Subcutaneous abdominal adipose tissue (tissue), 5 donors: ENCODE measurements at regions not wholly inside any gene's neighbourhood (a gene's known extent, or its start where the extent isn't known, plus 50 kb on each side); places are given as distances from the start of the nearest gene placed in this dataset.
"Not testable (repeated sequence)": the region's sequence is repeated elsewhere in the genome, so short reads cannot be mapped to it uniquely, and the experiment has no call there.

Source experiments
- H3K27ac ChIP-seq: one replicate; pipeline ENCODE4 v1.7.0; 2013; ENCODE audit warnings: low read depth, mild to moderate bottlenecking, inconsistent platforms, low read length, moderate library complexity
- H3K27me3 ChIP-seq, 5 donors: one replicate each; pipeline ENCODE4 v1.7.0; 2013; ENCODE audit warnings: low read length in 5 of 5, inconsistent platforms in 1 of 5; ENCODE audit not compliant: control insufficient read depth in 5 of 5, insufficient read depth in 4 of 5
- H3K36me3 ChIP-seq, 5 donors: one replicate each; pipeline ENCODE4 v1.7.0; 2013; ENCODE audit warnings: low read length in 5 of 5; ENCODE audit not compliant: control insufficient read depth in 5 of 5, insufficient read depth in 5 of 5
- H3K4me1 ChIP-seq, 5 donors: one replicate each; pipeline ENCODE4 v1.7.0; 2013; ENCODE audit warnings: low read length in 5 of 5, mild to moderate bottlenecking in 3 of 5, moderate library complexity in 1 of 5; ENCODE audit not compliant: control insufficient read depth in 5 of 5, insufficient read depth in 5 of 5
- H3K4me3 ChIP-seq, 5 donors: one replicate each; pipeline ENCODE4 v1.7.0; 2013; ENCODE audit warnings: low read length in 5 of 5, low read depth in 1 of 5
- H3K9ac ChIP-seq, 5 donors: one replicate each; pipeline ENCODE4 v1.7.0; 2013; ENCODE audit warnings: low read length in 5 of 5, mild to moderate bottlenecking in 4 of 5, moderate library complexity in 3 of 5
- H3K9me3 ChIP-seq, 5 donors: one replicate each; pipeline ENCODE4 v1.7.0; 2013; ENCODE audit warnings: low read length in 5 of 5; ENCODE audit not compliant: control insufficient read depth in 5 of 5
- donor health status: healthy.
- donor health status: healthy.
- donor health status: healthy.
- donor health status: healthy.
- donor health status: healthy.

DNA sequence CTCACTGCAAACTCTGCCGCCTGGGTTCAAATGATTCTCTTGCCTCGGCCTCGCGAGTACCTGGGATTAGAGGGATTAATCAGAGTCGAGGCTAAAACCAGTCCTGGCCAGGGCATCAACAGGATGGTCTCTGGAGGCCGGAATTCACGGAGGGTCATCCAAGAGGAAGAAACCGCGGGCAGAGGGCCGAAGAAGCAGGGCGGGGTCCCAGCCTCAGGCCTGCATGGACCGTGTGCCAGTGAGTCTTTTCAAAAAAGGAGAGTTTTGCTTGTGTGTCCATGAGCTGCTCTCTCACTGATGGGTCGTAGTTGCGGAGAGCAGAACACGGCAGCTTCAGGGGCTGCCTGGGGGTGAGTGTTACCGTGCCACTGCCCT lies 295.1 kb upstream of the ZNF337 start:
- H3K27ac ChIP-seq: no peak overlapping the region
- H3K4me1 ChIP-seq: peaks cover 0 to 8% (median 6%) of the 10 kb centered on the region in 5 donors
- H3K4me3 ChIP-seq: no peak overlapping the region
- no peak overlapping the region for H3K9ac ChIP-seq
- H3K36me3 ChIP-seq: no peaks in the 10 kb centered on the region
- peaks cover 0 to 3% (median 0%) of the 10 kb centered on the region in 5 donors for H3K27me3 ChIP-seq
- H3K9me3 ChIP-seq: no peaks in the 10 kb centered on the region

DNA sequence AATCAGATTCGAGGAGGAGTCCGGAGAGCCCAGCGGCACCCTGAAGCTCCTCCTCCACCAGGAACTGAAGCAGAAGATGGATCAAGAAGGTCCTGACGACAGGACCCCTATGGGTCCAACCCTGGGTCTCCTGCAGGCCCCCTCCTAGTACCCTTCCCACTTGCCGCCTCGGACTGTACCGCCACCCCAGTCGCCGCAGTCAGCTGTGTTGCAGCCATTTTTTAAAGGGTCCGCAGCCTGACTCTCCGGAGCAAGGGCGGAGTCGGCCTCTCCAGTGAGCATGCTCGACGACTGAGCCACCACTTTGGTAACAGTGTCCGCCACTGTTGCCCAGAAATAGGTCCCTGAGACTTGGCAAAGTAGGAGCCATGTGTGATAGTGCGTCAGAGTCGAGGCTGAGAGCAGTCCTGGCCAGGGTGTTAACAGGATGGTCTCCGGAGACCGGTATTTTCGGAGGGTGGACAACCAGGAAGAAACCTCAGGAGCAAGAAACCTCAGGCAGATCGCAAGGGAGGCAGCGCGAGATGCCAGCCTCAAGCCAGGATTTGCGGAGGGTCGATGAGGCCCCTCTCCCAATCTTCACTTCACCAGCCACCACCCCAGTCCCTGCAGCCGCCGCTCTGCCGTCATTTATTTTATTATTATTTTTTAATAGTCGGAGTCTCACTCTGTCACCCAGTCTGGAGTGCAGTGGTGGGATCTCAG lies 294.6 kb upstream of the ZNF337 start:
- Histone ChIP-seq H3K4me1 (peaks cover 0 to 8% (median 7%) of the 10 kb centered on the region in 5 donors), H3K27ac (no peak overlapping the region), H3K4me3 (no peak overlapping the region), H3K9ac (no peak overlapping the region), H3K27me3 (peaks cover 0 to 3% (median 0%) of the 10 kb centered on the region in 5 donors), H3K36me3 (no peaks in the 10 kb centered on the region), H3K9me3 (no peaks in the 10 kb centered on the region)

DNA sequence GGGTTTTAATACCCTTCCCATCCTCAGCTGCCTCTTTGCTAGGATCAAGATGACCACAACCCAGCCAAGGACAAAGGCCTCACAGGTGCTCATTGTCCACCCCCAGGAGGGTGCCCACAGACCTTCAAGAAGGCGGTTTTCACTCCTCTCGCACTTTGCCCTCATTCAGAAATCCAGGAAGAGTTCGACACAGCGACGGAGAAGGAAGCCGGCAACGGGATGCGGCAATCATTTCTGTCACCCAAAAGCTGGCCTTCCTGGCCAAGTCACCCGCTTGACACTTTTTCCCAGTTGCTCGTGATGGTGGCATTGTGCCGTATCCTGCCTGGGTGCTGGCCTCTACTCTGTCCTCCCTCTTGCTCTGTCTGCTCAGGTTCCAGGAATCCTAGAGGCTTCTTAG lies 293.0 kb upstream of the ZNF337 start:
- not testable (repeated sequence) for H3K9me3 ChIP-seq, H3K36me3 ChIP-seq, H3K27ac ChIP-seq, H3K4me3 ChIP-seq, H3K9ac ChIP-seq, H3K27me3 ChIP-seq
- peaks cover 1 to 12% (median 7%) of the 10 kb centered on the region in 5 donors for H3K4me1 ChIP-seq

DNA sequence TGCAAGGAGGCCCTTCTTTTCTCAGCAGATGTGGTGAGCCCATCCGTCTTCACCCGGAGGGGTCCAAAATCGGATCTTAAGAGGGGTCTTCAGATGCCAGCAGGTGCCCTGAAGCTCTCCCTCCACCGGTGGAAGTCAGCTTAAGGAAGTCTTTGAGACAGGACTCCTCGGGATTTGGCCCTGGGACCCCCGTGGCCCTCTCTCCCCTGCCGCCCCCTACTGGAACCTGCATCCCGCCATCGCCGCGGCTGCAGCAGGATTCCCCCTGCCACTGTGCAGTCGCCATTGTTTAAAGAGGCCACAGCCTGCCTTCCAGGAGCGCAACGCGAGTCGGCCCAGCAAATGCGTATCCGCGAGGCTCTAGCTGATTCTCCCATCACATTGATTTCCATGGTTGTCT lies 292.5 kb upstream of the ZNF337 start:
- Histone ChIP-seq H3K9ac (no peak overlapping the region), H3K27me3 (peaks cover 0 to 3% (median 0%) of the 10 kb centered on the region in 5 donors), H3K4me1 (peaks cover 1 to 14% (median 7%) of the 10 kb centered on the region in 5 donors), H3K4me3 (no peak overlapping the region), H3K27ac (no peak overlapping the region), H3K36me3 (no peaks in the 10 kb centered on the region), H3K9me3 (no peaks in the 10 kb centered on the region)

DNA sequence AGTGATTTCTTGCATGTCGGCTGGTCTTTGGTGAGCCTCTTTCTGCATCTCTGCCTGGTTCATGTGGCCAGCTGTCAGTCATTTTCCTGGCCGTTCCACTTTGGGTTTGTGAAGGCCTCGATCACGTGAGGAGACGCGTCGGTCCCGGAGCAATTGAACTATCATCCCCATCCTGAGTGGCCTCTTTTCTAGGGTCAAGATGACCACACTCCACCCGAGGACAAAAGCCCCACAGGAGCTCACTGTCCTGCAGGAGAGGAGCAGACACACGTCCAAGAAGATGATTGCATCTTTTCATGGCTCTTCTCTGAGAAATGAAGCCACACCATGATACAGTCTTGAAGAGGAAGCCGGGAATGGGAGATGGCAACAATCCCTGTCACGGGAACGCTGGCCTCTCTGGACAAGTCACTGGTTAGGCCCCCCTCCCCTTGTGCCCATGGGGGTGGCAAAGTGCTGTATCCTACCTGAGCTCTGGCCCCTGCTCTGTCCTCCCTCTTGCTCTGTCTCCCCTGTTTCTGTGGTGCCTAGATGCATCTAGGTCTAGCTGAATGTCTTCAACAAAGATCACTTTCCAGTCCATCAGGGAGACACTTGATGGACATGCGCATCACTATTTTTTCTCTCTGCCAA lies 291.4 kb upstream of the ZNF337 start:
- not testable (repeated sequence) for H3K36me3 ChIP-seq, H3K27me3 ChIP-seq, H3K9ac ChIP-seq, H3K9me3 ChIP-seq, H3K4me3 ChIP-seq, H3K27ac ChIP-seq
- peaks cover 1 to 14% (median 7%) of the 10 kb centered on the region in 5 donors for H3K4me1 ChIP-seq

DNA sequence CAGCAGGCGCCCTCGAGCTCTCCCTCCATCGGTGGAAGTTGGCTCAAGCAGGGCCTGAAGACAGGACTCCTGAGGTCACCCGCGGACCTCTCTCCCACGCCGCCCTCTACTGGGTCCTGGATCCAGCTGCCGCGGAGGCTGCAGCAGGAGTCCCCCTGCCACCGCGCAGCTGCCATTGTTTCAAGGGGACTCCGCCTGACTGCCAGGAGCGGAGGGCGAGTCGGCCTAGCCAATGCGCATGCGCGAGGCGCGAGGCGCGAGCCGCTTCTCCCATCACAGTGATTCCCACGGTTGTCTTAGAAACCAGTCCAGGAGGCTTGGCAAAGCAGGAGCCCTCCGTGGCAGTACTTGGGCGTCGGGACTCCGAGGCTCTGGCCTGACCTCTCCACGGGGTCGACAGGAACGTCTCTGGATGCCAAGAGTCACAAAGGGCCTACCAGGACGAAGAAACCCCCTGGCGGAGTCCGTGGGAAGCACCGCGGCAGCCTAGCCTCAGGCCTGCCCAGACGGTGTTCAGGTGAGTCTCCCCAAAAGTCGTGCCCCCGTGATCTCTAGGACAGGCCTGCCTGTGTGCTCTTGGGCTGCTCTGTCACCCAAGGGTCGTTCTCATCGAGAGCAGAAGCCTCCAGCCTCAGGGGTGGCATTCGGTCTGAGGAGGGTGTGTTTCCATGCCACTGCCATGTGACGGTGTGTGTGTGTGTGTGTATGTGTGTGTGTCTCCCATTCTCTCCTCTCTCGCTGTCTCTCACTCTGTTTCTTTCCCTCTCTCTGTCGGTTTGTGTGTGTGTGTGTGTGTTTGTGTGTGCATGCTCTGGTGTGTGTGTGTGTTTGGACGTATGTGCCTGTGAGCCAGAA lies 290.6 kb upstream of the ZNF337 start:
- Histone ChIP-seq H3K9me3 (no peaks in the 10 kb centered on the region), H3K4me3 (peak overlapping the region in 4 of 5 donors; percentile 43 to 64 (median 50)), H3K9ac (peak overlapping the region in 1 of 5 donors; percentile 10), H3K4me1 (peaks cover 1 to 14% (median 7%) of the 10 kb centered on the region in 5 donors), H3K27me3 (peaks cover 0 to 3% (median 0%) of the 10 kb centered on the region in 5 donors), H3K36me3 (no peaks in the 10 kb centered on the region), H3K27ac (no peak overlapping the region)

DNA sequence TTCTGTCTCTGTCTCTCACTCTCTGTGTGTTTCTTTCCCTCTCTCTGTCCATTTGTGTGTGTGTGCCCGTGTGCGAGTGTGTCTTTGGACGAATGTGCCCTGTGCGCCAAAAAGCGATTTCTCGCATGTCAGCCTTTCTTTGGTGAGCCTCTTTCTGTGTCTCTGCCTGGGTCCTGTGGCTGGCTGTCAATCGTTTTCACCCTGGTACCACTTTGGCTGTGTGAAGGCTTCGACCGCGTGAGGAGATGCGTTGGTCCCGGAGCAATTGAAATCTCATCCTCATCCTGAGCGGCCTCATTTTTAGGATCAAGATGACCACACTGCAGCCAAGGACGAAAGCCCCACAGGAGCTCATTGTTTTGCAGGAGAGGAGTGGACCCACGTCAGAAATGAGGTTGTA lies 288.9 kb upstream of the ZNF337 start:
- Histone ChIP-seq H3K9ac (no peak overlapping the region), H3K4me1 (peaks cover 1 to 14% (median 7%) of the 10 kb centered on the region in 5 donors), H3K4me3 (no peak overlapping the region)

DNA sequence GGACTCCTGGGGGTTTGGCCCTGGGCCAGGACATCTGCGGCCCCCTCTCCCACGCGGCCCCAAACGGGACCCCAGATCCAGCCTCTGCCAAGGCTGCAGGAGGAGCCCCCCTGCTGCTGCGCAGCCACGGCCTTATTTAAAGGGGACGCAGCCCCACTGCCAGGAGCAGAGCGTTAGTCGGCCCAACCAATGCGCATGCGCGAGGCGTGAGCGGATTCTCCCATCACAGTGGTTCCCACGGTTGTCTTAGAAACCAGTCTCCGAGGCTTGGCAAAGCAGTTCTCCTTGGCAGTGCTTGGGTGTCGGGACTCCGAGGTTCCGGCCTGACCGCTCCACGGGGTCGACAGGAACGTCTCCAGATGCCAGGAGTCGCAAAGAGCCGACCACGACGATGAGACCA lies 288.3 kb upstream of the ZNF337 start:
- H3K27ac ChIP-seq: no peak overlapping the region
- no peaks in the 10 kb centered on the region for H3K27me3 ChIP-seq
- peak overlapping the region in 1 of 5 donors; percentile 17 for H3K9ac ChIP-seq
- no peaks in the 10 kb centered on the region for H3K9me3 ChIP-seq
- peaks cover 1 to 14% (median 7%) of the 10 kb centered on the region in 5 donors for H3K4me1 ChIP-seq
- H3K36me3 ChIP-seq: no peaks in the 10 kb centered on the region
- H3K4me3 ChIP-seq: peak overlapping the region in 2 of 5 donors; percentile 24 to 35

More for the DNA sequence above, 288.9 kb upstream of the ZNF337 start:
- H3K27me3 ChIP-seq: no peaks in the 10 kb centered on the region
- no peaks in the 10 kb centered on the region for H3K9me3 ChIP-seq
- H3K27ac ChIP-seq: no peak overlapping the region
- no peaks in the 10 kb centered on the region for H3K36me3 ChIP-seq

DNA sequence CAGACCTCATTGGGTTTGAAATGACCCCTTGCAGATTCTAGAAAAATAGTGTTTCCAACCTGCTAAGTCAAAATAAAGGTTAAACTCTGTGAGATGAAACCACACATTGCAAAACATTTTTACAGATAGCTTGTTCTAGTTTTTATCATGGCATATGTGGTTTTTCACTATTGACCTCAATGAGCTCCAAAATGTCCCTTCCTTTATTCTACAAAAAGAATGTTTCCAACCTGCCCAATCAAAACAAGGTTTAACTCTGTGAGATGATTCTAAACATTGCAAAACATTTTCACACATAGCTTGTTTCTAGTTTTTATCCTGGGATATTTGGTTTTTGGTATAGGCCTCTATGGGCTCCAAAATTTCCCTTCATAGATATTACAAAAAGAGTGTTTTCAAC lies 286.0 kb upstream of the ZNF337 start:
- not testable (repeated sequence) for H3K9me3 ChIP-seq, H3K36me3 ChIP-seq, H3K27ac ChIP-seq, H3K4me3 ChIP-seq, H3K9ac ChIP-seq, H3K27me3 ChIP-seq
- H3K4me1 ChIP-seq: peaks cover 3 to 14% (median 7%) of the 10 kb centered on the region in 5 donors
